GM19372 (cell line): ENCODE measurements at regions not wholly inside any gene's neighbourhood (a gene's known extent, or its start where the extent isn't known, plus 50 kb on each side); places are given as distances from the start of the nearest gene placed in this dataset.

Source experiments
- ATAC-seq: cut with Tn5 transposase; IDR thresholded peaks from one replicate; pipeline ENCODE4 v1.9.1; 2021; ENCODE audit warnings: mild to moderate bottlenecking, low read depth, moderate library complexity; ENCODE audit not compliant: unreplicated experiment

DNA sequence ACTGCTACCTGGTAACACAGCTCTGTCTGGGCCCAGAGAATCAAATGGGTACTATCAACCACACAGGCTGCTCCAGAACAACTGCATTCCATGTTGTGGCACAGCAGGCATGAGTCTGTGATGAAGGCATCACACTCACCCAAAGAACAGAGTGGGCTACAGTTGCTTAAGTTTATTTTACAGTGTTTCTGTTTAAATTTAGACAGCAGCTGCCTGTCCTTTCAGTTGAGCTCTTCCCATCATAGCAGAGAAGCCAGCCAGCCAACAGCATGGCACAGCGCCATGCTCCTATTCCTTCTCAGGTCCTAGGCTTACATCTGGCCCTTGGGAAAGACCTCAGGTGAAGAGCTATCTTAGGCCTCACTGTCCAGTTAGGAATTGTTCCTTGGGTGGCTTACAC lies 147.0 kb upstream of the FRMD6 start:
- ATAC-seq = no peak

DNA sequence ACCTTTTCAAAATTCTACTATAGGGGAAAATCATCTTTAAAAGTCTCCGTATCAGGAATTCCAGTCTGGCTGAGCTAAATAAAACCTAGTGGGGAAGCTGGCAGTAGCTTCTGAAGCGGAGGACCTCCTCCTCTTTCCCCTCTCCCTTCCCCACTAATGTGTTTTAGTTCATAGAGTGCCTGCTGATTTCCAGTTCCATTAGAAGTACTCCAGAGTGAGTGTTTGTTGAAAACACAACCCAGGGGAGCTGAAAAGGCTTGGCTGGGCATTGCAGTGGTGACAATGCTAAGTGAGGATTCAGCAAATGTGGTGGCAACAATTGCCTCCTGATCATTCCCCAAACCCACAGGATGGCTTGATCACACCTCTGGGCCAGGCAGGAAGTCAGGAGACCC lies 144.2 kb upstream of the FRMD6 start:
- no peak for ATAC-seq

GRCh38 chr14:51507906-51508511 lies 143.7 kb upstream of the FRMD6 start:
- no peak for ATAC-seq

GRCh38 chr14:51511265-51511664 lies 140.4 kb upstream of the FRMD6 start:
- no peak for ATAC-seq

DNA sequence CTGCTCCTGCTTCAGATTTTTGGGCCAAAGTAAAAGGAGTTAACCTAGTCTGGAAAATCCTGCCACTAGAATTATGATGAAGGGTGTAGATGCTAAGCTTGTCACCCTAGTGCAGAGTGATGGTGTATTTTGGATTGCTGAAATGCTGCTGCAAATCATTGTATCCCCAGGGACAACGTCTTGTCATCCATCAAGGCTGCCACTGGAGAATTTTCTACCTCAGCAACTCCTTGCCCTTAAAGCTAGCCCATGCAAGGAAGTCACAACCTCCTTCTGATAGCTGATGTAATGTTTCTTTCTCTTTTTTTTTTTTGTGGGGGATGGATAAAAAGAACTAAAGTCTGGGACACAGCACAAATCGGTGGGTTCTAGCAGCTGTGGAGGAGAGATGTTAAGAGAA lies 139.4 kb upstream of the FRMD6 start:
- ATAC-seq = no peak

DNA sequence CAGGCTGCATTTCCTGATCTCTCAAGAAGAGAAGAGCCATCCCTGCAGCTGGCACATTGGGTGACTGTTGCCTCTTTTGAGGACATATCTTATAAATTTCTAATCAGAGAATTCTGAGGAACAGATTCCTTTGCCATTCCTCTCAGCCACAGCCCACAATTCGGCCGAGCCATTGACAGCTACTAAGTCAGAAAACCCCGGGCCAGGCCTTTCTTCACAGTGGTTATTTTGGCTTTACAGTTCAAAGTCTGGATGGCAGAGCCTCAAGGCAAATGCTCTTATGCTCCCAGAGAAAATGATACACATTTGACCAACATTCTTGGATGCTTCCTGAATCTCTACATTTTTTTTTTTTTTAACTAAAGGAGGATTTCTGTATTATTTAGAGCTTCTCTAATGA lies 138.4 kb upstream of the FRMD6 start:
- no peak for ATAC-seq

GRCh38 chr14:51513933-51514332 lies 137.8 kb upstream of the FRMD6 start:
- ATAC-seq = no peak

DNA sequence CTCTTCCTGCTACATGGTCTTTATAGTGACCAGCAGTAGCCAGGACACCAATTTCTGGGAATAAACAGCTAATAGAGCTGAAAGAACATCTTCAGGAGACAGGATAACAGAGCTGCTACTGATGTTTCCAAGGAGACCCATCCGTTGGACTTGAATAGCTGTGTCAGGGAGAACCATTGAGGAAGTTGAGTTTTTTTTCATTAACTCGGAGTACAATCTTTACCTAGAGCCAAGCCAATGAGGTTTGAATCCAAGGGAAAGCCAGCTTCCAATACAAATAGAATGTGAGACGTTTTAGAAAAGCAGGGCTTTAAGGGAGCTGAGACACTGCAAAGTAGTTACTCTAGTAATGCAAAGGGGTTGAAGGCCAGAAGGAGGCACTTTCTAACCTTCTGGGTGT lies 136.1 kb upstream of the FRMD6 start:
- ATAC-seq = no peak

DNA sequence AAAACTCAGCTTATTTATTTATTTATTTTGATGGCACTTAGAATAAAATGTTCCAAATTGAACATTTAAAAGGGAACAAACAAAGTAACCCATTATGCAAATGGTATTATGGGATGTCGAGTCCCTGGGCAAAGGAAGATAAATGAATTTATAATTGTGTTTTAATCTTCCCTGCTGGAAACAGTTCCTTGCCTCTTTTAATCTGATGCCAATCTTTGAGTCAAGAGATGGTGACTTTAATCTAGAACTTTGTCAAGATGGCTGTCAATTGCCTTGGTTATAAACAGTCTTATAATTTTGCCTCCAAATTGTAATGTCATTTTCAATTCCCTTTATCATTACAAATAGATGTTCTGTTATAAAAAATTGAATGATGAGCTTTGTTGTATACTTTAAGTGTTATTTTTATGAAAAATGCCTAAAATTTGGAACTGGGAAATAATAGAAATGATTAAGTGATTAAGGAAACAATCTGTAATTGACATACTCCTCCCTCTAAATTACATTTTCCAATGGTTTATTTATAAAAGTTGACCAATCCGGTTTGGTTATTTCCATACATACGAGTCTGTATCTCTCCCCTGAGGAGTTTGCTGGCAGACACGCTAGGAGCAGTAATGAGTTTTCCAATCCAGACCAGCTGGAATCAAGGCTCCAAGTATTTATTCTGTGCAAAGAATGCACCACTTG lies 134.9 kb upstream of the FRMD6 start:
- ATAC-seq = no peak

DNA sequence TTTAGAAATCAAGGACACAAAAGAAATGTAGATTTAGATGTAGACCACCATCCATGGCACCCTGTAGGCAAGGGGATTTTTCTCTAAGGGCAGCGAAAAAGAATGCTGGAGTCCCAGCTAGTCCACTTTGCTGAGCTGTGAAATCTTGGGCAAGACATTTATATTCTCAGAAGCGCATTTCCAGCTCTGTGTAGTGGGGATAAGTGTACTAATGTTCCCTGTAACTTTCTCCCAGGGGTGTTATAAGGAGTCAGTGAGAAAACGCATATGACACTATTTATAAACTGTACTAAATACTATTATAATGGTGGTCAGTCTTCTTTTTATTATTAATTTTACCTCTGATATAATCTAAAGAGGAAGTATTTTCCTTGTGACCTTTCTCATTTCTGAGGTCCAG lies 133.4 kb upstream of the FRMD6 start:
- no peak for ATAC-seq

GRCh38 chr14:51518711-51519110 lies 133.0 kb upstream of the FRMD6 start:
- ATAC-seq = no peak

GRCh38 chr14:51520087-51520486 lies 131.6 kb upstream of the FRMD6 start:
- ATAC-seq = no peak

GRCh38 chr14:51521764-51522163 lies 129.9 kb upstream of the FRMD6 start:
- no peak for ATAC-seq

- no peak for ATAC-seq
These were observed 128.5 kb upstream of the FRMD6 start for GRCh38 chr14:51523243-51523642.

DNA sequence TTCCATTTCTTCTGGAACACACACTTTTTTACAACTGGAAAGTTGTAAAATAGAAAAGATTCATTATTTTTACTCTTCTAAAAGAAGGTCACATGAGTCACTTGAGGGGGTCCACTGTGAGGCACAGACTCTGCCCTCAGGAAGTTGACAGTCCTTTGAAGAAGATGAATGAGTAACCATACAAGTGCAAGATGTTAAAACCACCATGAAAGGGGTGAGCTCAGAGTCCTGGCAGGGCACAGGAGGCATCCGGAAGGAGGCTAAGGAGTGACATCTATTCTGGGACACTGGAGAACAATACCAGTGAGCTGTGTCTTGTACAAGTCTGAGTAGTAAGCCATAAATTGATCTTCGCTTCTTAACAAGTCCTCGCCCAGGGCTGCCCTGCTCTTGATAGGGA lies 126.0 kb upstream of the FRMD6 start:
- ATAC-seq = no peak

- ATAC-seq = no peak
These were observed 124.6 kb upstream of the FRMD6 start for GRCh38 chr14:51527073-51527472.

- no peak for ATAC-seq
These were observed 122.0 kb upstream of the FRMD6 start for GRCh38 chr14:51529736-51530135.

DNA sequence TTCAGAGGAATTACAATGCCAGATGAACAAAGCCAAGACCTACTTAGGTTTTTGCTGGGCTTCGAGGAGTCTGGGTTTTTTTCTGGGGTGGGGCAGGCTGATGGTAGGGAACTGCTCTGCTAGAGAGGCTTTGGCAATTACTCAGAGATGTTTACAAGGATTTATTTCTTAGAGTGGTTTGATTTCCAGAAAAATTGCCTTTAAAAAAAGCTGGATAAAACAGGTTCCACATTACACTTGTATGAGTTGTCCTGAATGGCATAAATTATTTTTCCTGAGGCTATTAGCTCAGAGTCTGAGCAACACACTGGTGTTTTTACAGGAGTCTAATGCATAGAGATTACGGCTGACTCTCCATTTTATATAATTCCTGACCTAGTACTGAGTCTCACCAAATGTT lies 118.5 kb upstream of the FRMD6 start:
- no peak for ATAC-seq

DNA sequence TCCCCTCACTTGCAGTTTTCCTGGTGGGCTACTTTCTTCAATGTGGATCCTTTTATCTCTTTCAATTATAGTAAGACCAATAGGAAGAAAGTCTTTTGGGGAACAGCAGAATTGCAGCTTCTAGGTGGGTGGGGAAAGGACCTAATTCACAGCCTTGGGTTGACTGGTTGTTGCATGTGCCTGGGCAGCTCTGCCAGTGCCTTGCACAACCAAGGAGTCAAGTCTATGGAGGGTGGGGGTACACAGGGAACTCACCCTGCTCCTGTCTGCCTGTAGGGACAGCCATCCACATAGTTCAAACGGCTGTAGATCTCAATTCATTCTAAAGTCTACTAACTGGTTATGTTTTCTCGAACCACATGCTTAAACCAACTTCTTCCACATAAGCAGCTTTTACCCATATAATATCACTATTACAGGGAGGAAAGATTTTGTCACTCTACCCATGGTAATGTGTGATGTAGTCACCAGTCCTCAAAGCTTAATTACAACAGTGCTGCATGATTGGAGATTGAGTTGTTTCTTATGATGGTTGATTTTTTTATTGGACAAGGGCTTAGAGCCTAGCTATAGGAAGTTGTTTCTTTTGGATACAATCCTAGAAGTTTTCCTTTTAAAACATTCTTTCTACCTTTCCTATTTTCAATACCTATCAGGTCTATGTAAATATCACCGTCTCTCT lies 117.7 kb upstream of the FRMD6 start:
- ATAC-seq = no peak

DNA sequence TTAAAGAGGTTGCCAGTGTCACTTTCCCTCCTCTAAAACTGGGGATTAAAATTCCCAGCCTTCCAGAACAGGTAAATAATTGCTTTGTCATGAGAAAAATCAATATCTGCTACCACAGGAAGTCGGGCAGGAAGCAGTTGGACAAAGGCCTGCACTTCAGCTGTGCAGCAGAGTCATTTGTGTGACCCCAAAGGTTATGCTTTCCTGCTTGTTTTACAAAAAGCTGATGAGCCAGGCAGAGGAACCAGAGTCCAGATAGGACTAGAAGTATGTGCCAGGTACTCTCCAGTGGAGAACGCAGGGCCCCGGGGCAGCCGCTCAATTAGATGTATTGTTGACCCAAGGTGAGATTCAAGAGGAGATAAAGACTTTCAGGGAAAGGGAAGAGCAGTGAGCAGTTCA lies 117.1 kb upstream of the FRMD6 start:
- ATAC-seq = no peak

DNA sequence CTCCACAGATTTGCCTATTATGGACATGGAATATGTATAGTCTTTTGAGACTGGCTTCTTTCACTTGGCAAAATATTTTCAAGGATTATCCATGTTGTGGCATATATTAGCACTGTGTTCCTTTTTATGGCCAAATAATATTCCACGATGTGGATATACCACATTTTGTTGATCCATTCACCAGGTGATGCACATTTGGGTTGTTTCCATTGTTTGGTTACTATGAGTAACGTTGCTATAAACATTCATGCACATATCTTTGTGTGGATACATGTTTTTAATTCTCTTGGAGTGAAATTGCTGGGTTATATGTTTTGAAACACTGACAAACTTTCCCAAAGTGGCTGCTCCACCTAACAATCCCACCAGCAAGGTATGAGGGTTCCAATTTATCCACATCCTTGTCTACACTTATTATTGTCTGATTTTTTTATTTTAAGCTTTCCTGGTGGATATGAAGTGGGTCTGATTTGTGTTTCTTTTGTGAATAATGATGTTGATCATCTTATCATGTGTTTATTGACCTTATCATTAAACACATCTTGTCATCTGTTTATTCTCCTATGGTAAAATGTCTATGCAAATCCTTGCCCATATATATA lies 116.2 kb upstream of the FRMD6 start:
- no peak for ATAC-seq

DNA sequence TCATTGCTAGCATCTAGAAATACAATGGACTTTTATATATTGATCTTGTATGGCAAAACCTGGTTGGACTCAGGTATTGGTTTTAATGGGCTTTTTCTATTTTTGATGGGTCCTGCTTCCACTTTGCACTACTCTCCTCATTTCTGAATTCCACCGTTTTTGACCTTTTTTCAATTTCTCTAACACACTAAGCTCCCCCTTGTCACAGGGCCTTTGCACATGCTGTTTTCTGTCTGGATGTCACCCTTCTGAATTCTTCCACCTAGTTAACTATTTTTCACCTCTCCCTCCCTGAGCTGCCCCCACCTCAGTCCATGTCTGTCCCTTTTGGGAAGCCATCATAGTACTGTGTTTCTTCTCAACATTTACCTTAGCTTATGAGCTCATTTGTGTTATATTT lies 112.7 kb upstream of the FRMD6 start:
- ATAC-seq = no peak
